Colonic mucosa (tissue), 4 donors: ENCODE measurements at regions not wholly inside any gene's neighbourhood (a gene's known extent, or its start where the extent isn't known, plus 50 kb on each side); places are given as distances from the start of the nearest gene placed in this dataset.
A peak's percentile ranks its signal among the peaks of the same experiment; 100 is the strongest.

Source experiments
- DNase-seq: peaks from one replicate; pipeline ENCODE4 v3.0.0-alpha.2; 2020
- H3K27ac ChIP-seq: fragments of 200-600 bp; one replicate; pipeline ENCODE4 v1.8.0; 2021
- H3K27me3 ChIP-seq: fragments of 200-600 bp; one replicate; pipeline ENCODE4 v1.8.0; 2021
- H3K36me3 ChIP-seq: fragments of 200-600 bp; one replicate; pipeline ENCODE4 v1.8.0; 2021
- H3K4me1 ChIP-seq: fragments of 200-600 bp; one replicate; pipeline ENCODE4 v1.8.0; 2021; ENCODE audit warnings: mild to moderate bottlenecking
- H3K4me3 ChIP-seq: fragments of 200-600 bp; one replicate; pipeline ENCODE4 v1.8.0; 2021
- H3K9ac ChIP-seq, 2 donors: one replicate each; pipeline ENCODE4 v1.7.0; 2013; ENCODE audit warnings: control low read depth in 2 of 2, low read depth in 2 of 2, low read length in 2 of 2
- H3K9me3 ChIP-seq: fragments of 200-600 bp; one replicate; pipeline ENCODE4 v1.8.0; 2021
- CTCF ChIP-seq: fragments of 200-600 bp; IDR thresholded peaks from one replicate; pipeline ENCODE4 v1.8.0; 2022; ENCODE audit warnings: antibody characterized with exemption, mild to moderate bottlenecking
- intact Hi-C: fragments of 100-400 bp; cut with DNase I; formaldehyde crosslinking; loops from one replicate; pipeline ENCODE4 v1.14.1; 2022
- donor health status: healthy.
- donor health status: DM: no; HTN: no; CAD: no.
- donor health status: DM: no; HTN: no; CAD: no.

GRCh38 chr4:184312126-184312525 is 94.5 kb upstream of the ENPP6 start:
- DNase-seq = peak; percentile 14
- H3K9ac ChIP-seq = no peak overlapping the region
- peaks cover 9% of the 10 kb centered on the region for H3K4me1 ChIP-seq
- H3K36me3 ChIP-seq = no peaks in the 10 kb centered on the region
- H3K27me3 ChIP-seq = no peaks in the 10 kb centered on the region
- no peaks in the 10 kb centered on the region for H3K9me3 ChIP-seq
- H3K27ac ChIP-seq = no peak overlapping the region
- intact Hi-C loops = no loop called here
- no peak overlapping the region for H3K4me3 ChIP-seq
- TF ChIP-seq CTCF = no peak

- Histone ChIP-seq H3K9ac (peak overlapping the region in 1 of 2 donors; percentile 67), H3K9me3 (no peaks in the 10 kb centered on the region), H3K36me3 (no peaks in the 10 kb centered on the region), H3K27ac (peak overlapping the region; percentile 43), H3K4me3 (no peak overlapping the region), H3K4me1 (peaks cover 9% of the 10 kb centered on the region), H3K27me3 (no peaks in the 10 kb centered on the region)
- no peak for TF ChIP-seq CTCF
- peak; percentile 89 for DNase-seq
- intact Hi-C loops = no loop called here
These were observed 93.4 kb upstream of the ENPP6 start for GRCh38 chr4:184310881-184311709.

- peak; percentile 68 for DNase-seq
- H3K9ac ChIP-seq = peak overlapping the region in 1 of 2 donors; percentile 67
These were observed 92.5 kb upstream of the ENPP6 start for GRCh38 chr4:184310171-184310567.

GRCh38 chr4:184309241-184310170 is 91.8 kb upstream of the ENPP6 start:
- DNase-seq = peak; percentile 14
- H3K9me3 ChIP-seq = no peaks in the 10 kb centered on the region
- H3K27ac ChIP-seq = no peak overlapping the region
- H3K36me3 ChIP-seq = no peaks in the 10 kb centered on the region
- intact Hi-C loops = no loop called here
- H3K27me3 ChIP-seq = no peaks in the 10 kb centered on the region
- no peak for TF ChIP-seq CTCF
- H3K4me3 ChIP-seq = no peak overlapping the region
- no peak overlapping the region for H3K9ac ChIP-seq
- H3K4me1 ChIP-seq = peaks cover 9% of the 10 kb centered on the region

More at GRCh38 chr4:184310171-184310567, 92.5 kb upstream of the ENPP6 start:
- Histone ChIP-seq H3K4me1 (peaks cover 9% of the 10 kb centered on the region), H3K4me3 (no peak overlapping the region), H3K27ac (peak overlapping the region; percentile 43), H3K9me3 (no peaks in the 10 kb centered on the region), H3K36me3 (no peaks in the 10 kb centered on the region), H3K27me3 (no peaks in the 10 kb centered on the region)
- peak; percentile 37 for TF ChIP-seq CTCF
- intact Hi-C loops = no loop called here

GRCh38 chr4:184306949-184307348 is 89.3 kb upstream of the ENPP6 start:
- Histone ChIP-seq H3K27me3 (no peaks in the 10 kb centered on the region), H3K36me3 (no peaks in the 10 kb centered on the region), H3K9me3 (no peaks in the 10 kb centered on the region), H3K4me3 (no peak overlapping the region), H3K4me1 (peaks cover 9% of the 10 kb centered on the region), H3K27ac (no peak overlapping the region), H3K9ac (no peak overlapping the region)
- peak; percentile 19 for DNase-seq
- intact Hi-C loops = no loop called here
- no peak for TF ChIP-seq CTCF
